ENCODE measurements at regions not wholly inside any gene's neighbourhood (a gene's known extent, or its start where the extent isn't known, plus 50 kb on each side); places are given as distances from the start of the nearest gene placed in this dataset.

DNA sequence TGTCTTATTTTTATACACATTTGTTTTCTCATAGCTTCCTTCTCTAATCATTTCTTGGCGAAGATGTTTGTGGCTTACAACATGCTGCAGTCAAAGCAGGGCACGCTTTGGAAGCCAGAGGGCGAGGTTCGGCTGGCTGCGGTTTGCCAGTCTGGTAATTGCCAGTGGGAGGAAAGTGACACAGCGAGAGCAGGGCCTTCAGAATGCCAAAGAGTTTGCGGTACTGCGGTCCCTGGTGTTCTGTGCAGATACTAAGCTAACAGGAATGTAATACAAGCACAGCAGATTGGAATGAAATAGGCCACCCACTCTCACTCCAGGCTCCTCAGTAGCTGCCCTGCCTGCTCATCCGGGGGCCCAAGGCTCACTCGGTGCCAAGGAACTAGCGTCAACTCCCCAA is 58.7 kb upstream of the TGM3 start:
- Histone ChIP-seq H3K9me3 (ENCODE audit: control insufficient read depth, low read length) (no peaks in the 10 kb centered on the region), H3K4me3 (ENCODE audit: extremely low read depth, insufficient read depth, low read length, poor library complexity, severe bottlenecking) (no peak overlapping the region), H3K27ac (ENCODE audit: low read depth, low read length, severe bottlenecking) (peak overlapping the region; percentile 68), H3K36me3 (ENCODE audit: control insufficient read depth, insufficient read depth, low read length) (no peaks in the 10 kb centered on the region), H3K4me1 (ENCODE audit: control insufficient read depth, insufficient read depth, low read length, poor library complexity, severe bottlenecking) (peaks cover 18% of the 10 kb centered on the region)
- WGBS, 2 experiments (ENCODE audit: insufficient coverage in 2 of 2) = 84 to 85% methylated on average over 10 to 11 of the region's 11 CpGs

DNA sequence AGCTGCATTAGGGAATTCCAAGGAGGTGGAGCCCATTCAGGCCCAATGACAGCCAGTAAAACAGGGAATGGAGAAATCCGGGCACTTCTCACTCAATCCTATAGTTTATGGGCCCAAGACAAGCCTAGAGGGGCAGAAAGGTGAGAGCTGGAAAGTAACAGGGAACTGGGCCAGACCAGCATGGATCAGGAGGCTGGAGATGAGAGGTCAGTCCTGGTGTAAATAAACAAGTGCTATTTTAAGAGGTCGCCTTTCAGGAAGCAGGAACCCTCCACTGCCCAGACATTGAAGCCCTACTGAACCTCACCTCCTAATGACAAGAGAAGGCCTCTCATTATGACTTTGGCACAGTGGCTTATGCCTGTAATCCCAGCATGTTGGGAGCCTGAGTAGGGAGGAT is 57.2 kb upstream of the TGM3 start:
- peaks cover 18% of the 10 kb centered on the region for H3K4me1 ChIP-seq (ENCODE audit: control insufficient read depth, insufficient read depth, low read length, poor library complexity, severe bottlenecking)
- no peaks in the 10 kb centered on the region for H3K9me3 ChIP-seq (ENCODE audit: control insufficient read depth, low read length)
- H3K4me3 ChIP-seq (ENCODE audit: extremely low read depth, insufficient read depth, low read length, poor library complexity, severe bottlenecking) = no peak overlapping the region
- H3K27ac ChIP-seq (ENCODE audit: low read depth, low read length, severe bottlenecking) = no peak overlapping the region
- 67 to 80% methylated on average over 1 of the region's 2 CpGs for WGBS, 2 experiments (ENCODE audit: insufficient coverage in 2 of 2)
- H3K36me3 ChIP-seq (ENCODE audit: control insufficient read depth, insufficient read depth, low read length) = no peaks in the 10 kb centered on the region

DNA sequence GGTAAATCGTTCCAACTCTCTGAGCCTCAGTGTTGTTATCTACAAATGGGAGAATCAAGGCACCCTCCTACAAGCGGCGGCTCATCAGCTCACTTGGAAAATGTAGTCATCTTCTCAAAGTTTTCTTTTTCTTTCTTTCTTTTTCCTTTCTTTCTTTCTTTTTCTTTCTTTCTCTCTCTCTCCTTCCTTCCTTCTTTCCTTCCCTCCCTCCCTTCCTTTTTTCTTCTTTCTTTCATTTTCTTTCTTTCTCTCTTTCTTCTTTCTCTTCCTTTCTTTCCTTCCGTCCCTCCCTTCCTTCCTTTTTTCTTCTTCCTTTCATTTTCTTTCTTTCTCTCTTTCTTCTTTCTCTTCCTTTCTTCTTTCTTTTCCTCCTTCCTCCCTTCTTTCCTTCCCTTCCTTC is 55.0 kb upstream of the TGM3 start:
- no peaks in the 10 kb centered on the region for H3K9me3 ChIP-seq (ENCODE audit: control insufficient read depth, low read length)
- H3K4me3 ChIP-seq (ENCODE audit: extremely low read depth, insufficient read depth, low read length, poor library complexity, severe bottlenecking) = no peak overlapping the region
- H3K4me1 ChIP-seq (ENCODE audit: control insufficient read depth, insufficient read depth, low read length, poor library complexity, severe bottlenecking) = peaks cover 16% of the 10 kb centered on the region
- no peaks in the 10 kb centered on the region for H3K36me3 ChIP-seq (ENCODE audit: control insufficient read depth, insufficient read depth, low read length)
- no peak overlapping the region for H3K27ac ChIP-seq (ENCODE audit: low read depth, low read length, severe bottlenecking)
- 91 to 94% methylated on average over 4 of the region's 4 CpGs for WGBS, 2 experiments (ENCODE audit: insufficient coverage in 2 of 2)

DNA sequence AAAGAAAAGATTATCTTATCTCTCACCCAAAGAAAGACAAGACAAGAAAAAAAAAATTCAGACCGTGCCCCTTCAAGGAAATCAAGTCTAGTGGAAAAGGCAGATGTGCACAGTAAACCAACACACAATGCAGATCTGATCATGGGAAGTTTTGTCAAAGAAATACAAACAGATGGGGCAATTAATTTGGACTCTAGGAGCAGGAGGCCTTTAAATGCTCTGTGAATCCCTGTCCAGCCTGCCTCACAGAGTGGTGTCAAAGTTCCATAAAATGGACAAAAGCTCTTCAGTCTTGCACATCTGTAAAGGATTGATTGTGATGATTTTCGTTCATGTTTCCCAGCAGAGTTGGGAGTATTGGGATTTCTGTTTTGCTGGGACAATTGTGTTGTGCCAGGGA is 53.1 kb upstream of the TGM3 start:
- Histone ChIP-seq H3K4me3 (ENCODE audit: extremely low read depth, insufficient read depth, low read length, poor library complexity, severe bottlenecking) (no peak overlapping the region), H3K27ac (ENCODE audit: low read depth, low read length, severe bottlenecking) (no peak overlapping the region), H3K9me3 (ENCODE audit: control insufficient read depth, low read length) (no peaks in the 10 kb centered on the region), H3K36me3 (ENCODE audit: control insufficient read depth, insufficient read depth, low read length) (no peaks in the 10 kb centered on the region), H3K4me1 (ENCODE audit: control insufficient read depth, insufficient read depth, low read length, poor library complexity, severe bottlenecking) (peaks cover 16% of the 10 kb centered on the region)
- 80 to 82% methylated on average over 1 to 2 of the region's 2 CpGs for WGBS, 2 experiments (ENCODE audit: insufficient coverage in 2 of 2)

DNA sequence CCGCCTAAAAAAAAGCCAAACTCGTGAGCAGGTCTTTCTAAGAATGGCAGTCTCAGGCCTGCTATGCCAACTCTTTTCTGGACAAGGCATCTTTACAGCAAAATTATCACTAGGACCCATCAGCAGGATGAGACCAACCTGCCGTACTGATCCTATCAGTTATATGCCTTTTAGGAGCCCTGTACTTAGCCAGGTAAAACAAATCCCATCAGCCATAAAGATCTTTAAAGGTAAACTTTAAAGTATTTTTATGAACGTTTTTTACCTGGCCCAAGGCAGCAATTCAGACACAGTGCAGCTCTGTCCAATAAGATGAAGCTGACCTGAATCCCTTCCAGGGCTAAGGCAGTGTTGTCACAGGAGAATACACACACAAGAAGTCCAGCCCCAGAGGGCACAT is 51.3 kb upstream of the TGM3 start:
- no peak overlapping the region for H3K4me3 ChIP-seq (ENCODE audit: extremely low read depth, insufficient read depth, low read length, poor library complexity, severe bottlenecking)
- H3K27ac ChIP-seq (ENCODE audit: low read depth, low read length, severe bottlenecking) = no peak overlapping the region
- WGBS, 2 experiments (ENCODE audit: insufficient coverage in 2 of 2) = 64 to 100% methylated on average over 1 to 3 of the region's 4 CpGs

DNA sequence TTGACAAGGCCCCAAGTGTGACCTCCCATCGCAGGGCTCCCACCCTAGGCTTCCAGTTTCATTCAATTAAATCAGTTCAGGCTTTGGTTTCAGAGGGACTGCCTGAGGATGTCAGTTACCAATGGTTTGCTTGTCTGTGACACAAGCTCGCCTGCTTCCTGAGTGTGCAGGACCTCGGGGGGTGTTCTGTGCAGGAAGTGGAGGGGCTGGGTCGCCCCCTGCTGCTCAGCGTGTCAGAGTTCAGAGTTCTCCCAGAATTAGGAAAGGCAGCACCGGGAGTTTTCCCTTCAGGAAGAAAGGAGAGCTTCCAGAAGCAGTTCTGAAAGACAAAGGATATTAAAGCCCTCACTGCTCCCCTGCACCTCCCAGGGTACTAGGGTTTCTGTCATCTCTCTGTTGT is 50.8 kb upstream of the TGM3 start:
- Histone ChIP-seq H3K27ac (ENCODE audit: low read depth, low read length, severe bottlenecking) (no peak overlapping the region), H3K36me3 (ENCODE audit: control insufficient read depth, insufficient read depth, low read length) (no peaks in the 10 kb centered on the region), H3K4me1 (ENCODE audit: control insufficient read depth, insufficient read depth, low read length, poor library complexity, severe bottlenecking) (peaks cover 14% of the 10 kb centered on the region), H3K4me3 (ENCODE audit: extremely low read depth, insufficient read depth, low read length, poor library complexity, severe bottlenecking) (no peak overlapping the region), H3K9me3 (ENCODE audit: control insufficient read depth, low read length) (no peaks in the 10 kb centered on the region)
- WGBS, 2 experiments (ENCODE audit: insufficient coverage in 2 of 2) = 15 to 35% methylated on average over 6 of the region's 6 CpGs

More for the DNA sequence above, 51.3 kb upstream of the TGM3 start:
- Histone ChIP-seq H3K9me3 (ENCODE audit: control insufficient read depth, low read length) (no peaks in the 10 kb centered on the region), H3K4me1 (ENCODE audit: control insufficient read depth, insufficient read depth, low read length, poor library complexity, severe bottlenecking) (peaks cover 14% of the 10 kb centered on the region), H3K36me3 (ENCODE audit: control insufficient read depth, insufficient read depth, low read length) (no peaks in the 10 kb centered on the region)

DNA sequence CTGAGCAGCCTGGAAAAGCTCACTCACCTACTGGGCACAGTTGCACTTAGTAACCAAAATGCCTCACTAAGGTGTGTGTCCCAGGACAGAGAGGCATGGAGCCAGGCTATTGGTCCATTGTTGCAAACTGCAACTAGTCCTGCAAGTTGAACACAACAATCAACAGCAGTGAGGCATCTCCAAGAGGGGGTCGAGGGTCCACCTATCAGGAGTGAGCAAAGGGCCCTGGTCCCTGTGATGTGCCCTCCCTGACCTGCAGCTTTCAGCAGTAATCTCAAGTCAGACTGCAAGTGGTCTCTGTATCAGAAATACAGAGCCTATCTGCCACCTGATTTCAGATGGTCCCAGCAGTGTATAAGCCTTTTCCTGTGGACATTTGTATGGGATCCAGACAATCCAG is 50.2 kb upstream of the TGM3 start:
- no peak overlapping the region for H3K4me3 ChIP-seq (ENCODE audit: extremely low read depth, insufficient read depth, low read length, poor library complexity, severe bottlenecking)
- no peaks in the 10 kb centered on the region for H3K9me3 ChIP-seq (ENCODE audit: control insufficient read depth, low read length)
- H3K4me1 ChIP-seq (ENCODE audit: control insufficient read depth, insufficient read depth, low read length, poor library complexity, severe bottlenecking) = peaks cover 14% of the 10 kb centered on the region
- WGBS, 2 experiments (ENCODE audit: insufficient coverage in 2 of 2) = 20 to 45% methylated on average over 1 of the region's 1 CpG
- H3K36me3 ChIP-seq (ENCODE audit: control insufficient read depth, insufficient read depth, low read length) = no peaks in the 10 kb centered on the region
- no peak overlapping the region for H3K27ac ChIP-seq (ENCODE audit: low read depth, low read length, severe bottlenecking)

All from mesodermal cell (in vitro differentiated cells).